HS-27A (cell line): ENCODE measurements at regions not wholly inside any gene's neighbourhood (a gene's known extent, or its start where the extent isn't known, plus 50 kb on each side); places are given as distances from the start of the nearest gene placed in this dataset.
A peak's percentile ranks its signal among the peaks of the same experiment; 100 is the strongest.
"Not testable (repeated sequence)": the region's sequence is repeated elsewhere in the genome, so short reads cannot be mapped to it uniquely, and the experiment has no call there.

Source experiments
- DNase-seq: peaks from one replicate; pipeline ENCODE4 v3.0.0-alpha.2; 2012; ENCODE audit warnings: low read depth, missing footprints

GRCh38 chr1:217921126-217921904, 290.2 kb downstream of the SPATA17 start:
- no peak for DNase-seq

DNA sequence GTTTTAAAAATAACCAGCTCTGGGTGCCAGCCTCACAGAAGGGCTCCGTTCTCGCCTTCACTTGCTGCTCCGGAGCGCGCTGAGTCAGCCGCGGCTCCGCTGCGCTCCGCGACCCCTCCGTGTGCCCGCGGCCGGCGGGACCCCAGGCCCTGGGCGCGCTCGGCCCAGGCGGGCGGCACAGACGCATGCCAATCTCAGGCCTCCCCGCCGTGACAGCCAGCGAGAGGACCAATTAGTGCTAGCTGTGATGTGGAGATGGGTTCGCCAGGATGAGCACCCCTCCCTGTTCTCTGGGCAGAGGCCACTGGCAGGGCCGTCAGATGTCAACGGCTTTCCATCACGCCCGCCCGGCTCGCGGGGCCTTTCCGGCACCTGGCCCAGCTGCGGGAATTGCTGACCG, 293.8 kb downstream of the SPATA17 start:
- no peak for DNase-seq

DNA sequence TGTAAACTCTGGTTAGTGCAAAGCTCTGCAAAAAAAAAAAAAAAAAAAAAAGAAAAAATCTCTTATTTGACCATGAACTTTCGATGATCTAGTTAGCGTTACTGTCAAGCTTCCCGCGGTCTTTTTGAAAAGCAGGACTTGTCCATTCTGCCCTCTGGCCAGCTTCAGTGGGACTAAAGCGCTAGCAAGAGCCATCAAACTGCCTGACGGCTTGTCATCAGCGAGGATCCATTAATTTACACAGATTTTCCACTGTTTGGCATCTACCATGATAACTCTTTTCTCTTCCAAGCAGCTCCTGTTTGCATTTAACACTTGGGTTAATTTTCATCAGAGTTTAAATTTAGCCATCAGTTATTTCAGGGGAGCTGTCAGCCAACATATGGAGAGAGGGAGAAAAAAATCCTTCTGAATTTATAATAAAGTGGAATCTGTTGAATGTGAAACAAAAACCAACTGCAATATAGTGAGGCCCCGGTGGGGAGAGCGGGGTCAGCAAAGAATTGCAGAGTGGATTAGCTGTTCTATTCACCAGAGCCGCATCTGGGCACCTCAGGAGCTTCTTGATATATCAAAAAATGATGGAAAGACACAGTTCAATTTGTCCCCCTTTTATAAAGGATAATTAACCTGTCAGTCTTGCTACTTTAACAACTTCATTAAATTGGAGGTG, 298.2 kb downstream of the SPATA17 start:
- no peak for DNase-seq

DNA sequence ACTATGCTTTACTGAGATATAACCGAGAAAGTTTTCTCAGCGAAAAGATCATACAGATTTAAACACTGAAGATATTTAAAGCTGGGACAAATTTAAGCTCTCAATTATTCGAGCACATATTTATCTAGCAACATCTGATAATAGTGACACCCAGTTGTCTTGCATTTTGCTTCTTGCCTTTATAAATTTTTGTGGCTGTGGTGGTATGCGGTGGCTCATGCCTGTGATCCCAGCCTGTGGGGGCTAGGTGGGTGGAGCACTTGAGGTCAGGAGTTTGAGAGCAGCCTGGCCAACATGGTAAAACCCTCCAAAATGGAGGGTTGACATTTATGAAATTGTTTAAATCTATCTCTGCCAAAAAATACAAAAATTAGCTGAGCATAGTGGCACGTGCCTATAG, 312.2 kb downstream of the SPATA17 start:
- peak; percentile 15 for DNase-seq

DNA sequence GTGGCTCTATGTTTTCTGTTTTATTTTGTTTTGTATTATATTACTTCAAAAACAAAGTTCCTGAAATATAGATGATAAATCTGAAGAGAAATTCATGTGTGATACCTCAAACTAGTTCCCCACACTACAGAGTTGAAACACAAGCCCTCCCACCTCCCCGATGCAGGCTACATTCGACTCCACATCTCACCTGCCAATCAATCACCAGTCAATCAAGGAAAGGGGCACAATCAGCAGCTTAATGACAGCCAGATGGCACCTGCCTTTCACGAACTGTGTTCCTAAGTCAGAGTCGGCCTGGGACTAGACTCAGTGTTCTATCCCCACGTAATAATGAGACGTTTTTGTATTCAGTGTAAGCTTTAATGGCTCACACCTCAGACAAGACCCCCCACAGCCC, 313.4 kb downstream of the SPATA17 start:
- DNase-seq = no peak

GRCh38 chr1:217946511-217946910, 315.4 kb downstream of the SPATA17 start:
- no peak for DNase-seq

GRCh38 chr1:217948741-217949140, 317.6 kb downstream of the SPATA17 start:
- no peak for DNase-seq

- DNase-seq = no peak
These were observed 322.2 kb downstream of the SPATA17 start for GRCh38 chr1:217953330-217953729.

- no peak for DNase-seq
These were observed 322.8 kb downstream of the SPATA17 start for GRCh38 chr1:217953922-217954321.

DNA sequence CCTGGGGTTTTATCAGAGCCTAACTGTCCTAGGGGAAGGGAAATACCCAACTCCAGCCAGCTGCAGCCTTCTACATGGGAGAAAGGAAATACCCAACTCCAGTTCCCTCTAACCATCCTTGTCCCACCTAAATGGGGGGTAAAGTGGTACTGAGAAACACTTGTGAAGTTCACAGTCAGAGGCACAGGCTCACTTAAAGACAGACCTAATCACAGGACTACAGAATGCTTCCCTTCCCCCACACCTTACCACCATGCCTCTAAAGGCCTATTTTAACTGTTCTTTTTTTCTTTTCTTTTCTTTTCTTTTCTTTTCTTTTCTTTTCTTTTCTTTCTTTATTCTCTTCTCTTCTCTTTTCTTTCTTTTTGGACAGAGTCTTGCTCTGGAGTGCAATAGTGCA, 324.6 kb downstream of the SPATA17 start:
- no peak for DNase-seq

DNA sequence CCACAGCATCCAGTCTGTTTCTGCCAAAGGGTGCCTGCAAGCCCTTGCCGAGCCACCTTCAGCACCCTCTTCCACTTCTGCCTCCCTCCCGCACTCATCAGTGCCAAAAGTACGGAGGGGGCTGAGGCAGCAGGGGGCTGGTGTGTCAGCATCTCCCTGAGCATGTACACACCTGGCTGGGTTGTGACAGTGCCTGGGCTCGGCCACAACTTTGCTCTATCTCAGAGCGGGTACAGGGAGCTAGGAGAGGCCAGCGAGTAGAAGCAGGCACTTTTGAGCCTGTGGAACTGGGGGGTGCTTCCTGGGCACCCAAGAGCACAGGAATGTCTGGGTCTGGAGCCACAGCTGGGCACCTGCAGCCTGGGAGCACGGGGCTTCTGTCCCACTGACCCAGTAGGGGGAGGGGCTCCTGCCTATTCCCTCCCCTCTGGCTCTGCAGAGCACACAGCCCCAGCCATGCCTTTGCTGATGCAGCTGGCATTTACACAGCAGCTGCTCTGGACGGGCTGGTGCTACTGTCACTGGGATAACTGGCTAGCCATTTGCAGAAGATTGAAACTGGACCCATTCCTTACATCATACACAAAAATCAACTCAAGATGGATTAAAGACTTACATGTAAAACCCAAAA, 319.8 kb upstream of the RRP15 start:
- no peak for DNase-seq

DNA sequence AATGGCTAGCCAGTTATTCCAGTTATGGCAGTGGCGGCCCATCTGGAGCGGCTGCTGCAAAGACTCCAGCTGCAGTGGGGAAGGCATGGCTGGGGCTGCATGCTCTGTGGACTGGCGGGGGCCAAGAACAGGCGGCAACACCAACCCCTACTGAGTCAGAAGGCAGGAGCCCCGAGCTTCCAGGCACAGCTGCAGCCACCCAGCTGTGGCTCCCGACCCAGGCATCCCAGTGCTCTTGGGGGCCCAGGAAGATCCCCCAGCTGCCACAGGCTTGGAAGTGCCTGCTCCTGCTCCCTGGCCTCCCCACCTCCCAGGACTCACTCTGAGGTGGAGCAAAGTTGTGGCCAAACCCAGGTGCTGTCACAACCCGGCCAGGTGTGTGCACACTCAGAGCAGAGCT, 317.0 kb upstream of the RRP15 start:
- DNase-seq = no peak

DNA sequence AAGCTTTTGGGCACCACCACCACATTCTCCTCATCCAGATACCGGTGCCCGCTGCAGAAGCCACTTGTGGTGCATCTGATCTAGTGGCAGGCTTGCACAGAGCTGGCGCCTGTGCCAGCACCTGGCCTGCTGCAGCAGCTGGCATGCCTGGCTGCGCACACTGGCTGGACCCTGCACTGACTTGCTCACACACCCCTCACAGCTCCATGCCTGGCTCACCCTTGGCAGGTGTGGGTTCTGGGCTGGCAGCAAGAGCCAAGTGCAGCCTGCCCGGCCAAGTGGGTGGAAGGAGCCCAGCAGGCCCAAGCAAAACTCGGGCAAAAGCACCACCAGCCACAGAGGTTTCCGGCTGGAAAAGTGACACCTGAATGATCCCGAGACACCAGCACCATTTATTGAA, 315.7 kb upstream of the RRP15 start:
- no peak for DNase-seq

GRCh38 chr1:217977943-217978342, 307.1 kb upstream of the RRP15 start:
- DNase-seq = no peak

DNA sequence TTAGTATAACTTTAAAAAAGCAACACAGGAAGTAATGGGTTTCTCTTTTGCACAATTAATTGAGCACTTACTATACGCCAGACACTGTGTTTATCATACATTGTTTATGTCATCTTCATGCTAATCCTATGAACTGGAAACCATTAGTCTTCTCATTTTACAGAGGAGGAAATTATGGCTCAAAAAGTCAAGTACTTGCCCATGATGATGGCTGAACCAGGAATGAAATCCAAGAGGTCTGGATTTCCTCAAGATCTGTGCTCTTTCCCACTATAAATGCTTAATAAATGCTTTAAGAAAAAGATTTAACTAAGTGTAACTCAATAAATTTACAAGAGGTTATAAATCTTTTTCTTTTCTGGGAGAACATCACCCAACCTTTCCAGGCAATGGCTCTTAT, 303.7 kb upstream of the RRP15 start:
- DNase-seq = no peak

DNA sequence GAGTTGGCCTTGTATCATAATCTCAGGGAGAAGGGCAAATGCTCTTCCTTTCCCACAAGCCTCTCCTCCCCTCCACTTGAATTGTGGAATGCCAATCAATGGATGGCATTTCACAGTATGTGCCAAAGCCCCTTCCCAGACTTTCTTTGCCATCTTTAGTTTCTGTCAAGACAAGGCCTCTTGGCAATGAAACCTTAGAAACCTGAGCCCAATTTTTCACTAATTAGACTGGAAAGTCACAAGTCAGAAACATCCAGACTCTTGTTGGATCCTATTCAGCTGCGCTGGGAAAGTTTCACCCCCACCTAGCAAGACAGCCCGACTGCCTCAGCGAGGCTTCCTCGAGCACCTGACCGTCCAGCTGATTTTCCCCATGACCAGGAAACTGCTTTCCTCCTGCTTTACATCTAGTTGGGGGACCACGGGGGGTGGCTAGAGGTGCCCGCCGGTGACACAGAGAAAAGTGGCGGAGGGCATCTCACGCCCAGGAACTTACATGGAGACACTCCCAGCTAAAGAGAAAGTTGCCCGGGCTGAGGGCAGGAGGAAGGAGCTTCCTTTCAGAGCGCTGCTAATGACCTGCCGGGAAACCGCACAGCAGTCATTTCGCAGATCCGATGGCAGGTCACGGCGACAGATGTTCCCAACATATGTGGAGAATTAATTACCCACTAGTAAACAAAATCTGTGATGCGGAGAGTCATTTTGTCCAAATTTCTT, 302.6 kb upstream of the RRP15 start:
- DNase-seq = no peak

GRCh38 chr1:217983051-217983375, 302.1 kb upstream of the RRP15 start:
- DNase-seq = no peak

- DNase-seq = no peak
These were observed 299.5 kb upstream of the RRP15 start for GRCh38 chr1:217985641-217986040.

DNA sequence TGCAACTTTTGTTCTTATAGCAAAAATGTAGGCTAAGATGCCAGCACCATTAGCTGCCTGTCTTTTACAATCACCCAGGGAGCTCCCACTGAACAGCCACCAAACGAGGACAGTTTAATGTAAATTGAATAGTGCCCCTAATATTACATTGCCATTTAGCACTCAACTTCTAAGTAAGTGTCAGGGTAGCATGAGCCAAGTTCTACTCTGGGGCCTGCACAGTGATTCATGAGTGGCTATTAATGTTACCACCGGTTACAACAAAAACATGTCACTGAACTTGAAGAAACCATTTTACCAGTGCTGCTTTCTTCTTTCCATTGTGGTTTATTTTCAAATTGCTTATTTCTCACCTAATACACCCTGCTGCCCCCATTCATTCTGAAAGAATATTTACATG, 295.6 kb upstream of the RRP15 start:
- DNase-seq = no peak

DNA sequence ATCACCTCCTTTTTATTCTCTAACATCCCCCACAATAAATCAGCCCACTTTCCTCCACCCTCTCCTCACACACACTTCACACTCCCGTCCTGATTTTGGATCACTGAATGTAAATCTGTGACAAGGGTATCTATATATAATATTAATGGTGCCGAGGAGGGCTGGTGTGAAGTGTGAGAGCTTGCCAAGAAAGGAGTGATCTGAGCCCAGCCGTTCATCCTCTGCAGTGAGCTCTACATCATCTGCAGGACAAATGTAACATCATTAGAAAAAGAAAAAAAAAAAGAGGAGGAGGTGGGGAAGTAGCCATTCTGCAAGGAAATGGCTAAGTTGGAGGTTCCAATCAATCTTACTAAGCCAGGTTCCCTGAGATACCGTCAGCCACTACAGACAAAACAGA, 291.7 kb upstream of the RRP15 start:
- DNase-seq = no peak

- not testable (repeated sequence) for DNase-seq
These were observed 276.8 kb upstream of the RRP15 start for GRCh38 chr1:218008296-218008695.

DNA sequence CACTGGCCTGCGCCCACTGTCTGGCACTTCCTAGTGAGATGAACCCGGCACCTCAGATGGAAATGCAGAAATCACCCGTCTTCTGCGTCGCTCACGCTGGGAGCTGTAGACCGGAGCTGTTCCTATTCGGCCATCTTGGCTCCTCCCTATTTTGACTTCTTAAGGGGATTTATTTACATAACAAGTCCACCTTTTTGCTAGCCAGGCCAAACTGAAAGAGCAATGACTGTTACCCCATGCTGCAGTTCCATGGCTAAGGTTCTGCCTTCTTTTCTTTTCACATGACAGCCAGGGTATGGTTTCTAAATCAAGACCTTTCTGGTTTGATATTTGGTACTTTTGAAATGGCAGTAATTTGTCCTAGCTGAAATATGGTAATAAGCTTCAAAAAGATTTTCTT, 270.0 kb upstream of the RRP15 start:
- not testable (repeated sequence) for DNase-seq

DNA sequence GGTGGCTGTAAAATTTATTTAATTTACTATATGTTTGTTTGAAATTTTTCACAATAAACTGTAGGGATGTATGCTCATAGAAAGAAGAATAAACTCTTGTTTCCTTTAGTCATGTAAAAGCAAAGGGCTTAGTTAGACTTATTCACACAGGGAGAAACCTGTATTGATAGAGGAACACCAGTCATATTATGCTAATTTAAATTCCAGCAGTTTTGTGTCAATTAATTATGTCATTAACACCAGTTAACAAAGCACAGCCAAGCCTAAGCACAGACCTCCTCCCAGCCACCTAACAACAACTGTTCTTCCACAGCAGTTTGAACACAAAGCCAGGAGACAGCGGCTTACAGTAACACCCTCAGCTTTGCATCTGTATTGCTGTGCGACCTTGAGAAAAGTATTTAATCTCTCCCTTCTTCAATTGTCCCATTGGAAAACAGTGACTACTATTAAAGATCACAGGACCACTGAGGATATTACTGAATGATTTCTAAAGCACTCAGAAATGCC, 260.8 kb upstream of the RRP15 start:
- no peak for DNase-seq
